H1 (cell line): ENCODE measurements at regions not wholly inside any gene's neighbourhood (a gene's known extent, or its start where the extent isn't known, plus 50 kb on each side); places are given as distances from the start of the nearest gene placed in this dataset.

Experiments
- CTCF ChIA-PET: fragments of 300-600 bp; sonication (Branson Sonifier 250); formaldehyde crosslinking; loops from one replicate; lab custom pipeline; 2021; ENCODE audit not compliant: partially characterized antibody; lab: Charles Lee
- POLR2A ChIA-PET: fragments of 300-600 bp; sonication (Branson Sonifier 250); formaldehyde crosslinking; loops from one replicate; lab custom pipeline; 2021; ENCODE audit warnings: inconsistent platforms; ENCODE audit not compliant: partially characterized antibody; lab: Charles Lee
- DNase-seq, 2 experiments: peaks; one replicate each; pipeline versions ENCODE4 v3.0.0 to v3.0.0-alpha.2; 2010 to 2022; ENCODE audit warnings: low spot score in 2 of 2, low read depth in 1 of 2, mixed read lengths in 1 of 2
- FAIRE-seq: peaks from 2 replicates; lab custom pipeline; 2011; peaks lifted over from hg19 to GRCh38; lab: Jason Lieb, UNC
- H2AFZ ChIP-seq: 2 replicates; pipeline ENCODE4 v1.8.1; 2012; ENCODE audit warnings: low read length, inconsistent platforms
- H2AK5ac ChIP-seq: 2 replicates; pipeline ENCODE4 v1.6.1; 2013; ENCODE audit warnings: low read depth, low read length
- H2BK120ac ChIP-seq: replicated peaks from 2 replicates; pipeline ENCODE3; 2013; ENCODE audit warnings: low read depth, low read length, inconsistent platforms
- H2BK12ac ChIP-seq: 2 replicates; pipeline ENCODE4 v1.6.1; 2013; ENCODE audit warnings: low read depth, low read length
- H2BK15ac ChIP-seq: 2 replicates; pipeline ENCODE4 v1.6.1; 2013; ENCODE audit warnings: low read length
- H2BK20ac ChIP-seq: 2 replicates; pipeline ENCODE4 v1.6.1; 2013; ENCODE audit warnings: low read length
- H2BK5ac ChIP-seq: 2 replicates; pipeline ENCODE4 v1.6.1; 2013; ENCODE audit warnings: low read depth, low read length
- H3K14ac ChIP-seq: 2 replicates; pipeline ENCODE4 v1.6.1; 2013; ENCODE audit warnings: inconsistent platforms; ENCODE audit not compliant: insufficient read length
- H3K18ac ChIP-seq: 2 replicates; pipeline ENCODE4 v1.6.1; 2013; ENCODE audit warnings: low read length; ENCODE audit errors: extremely low read depth
- H3K23ac ChIP-seq: 2 replicates; pipeline ENCODE4 v1.6.1; 2013; ENCODE audit warnings: inconsistent platforms; ENCODE audit not compliant: insufficient read length
- H3K23me2 ChIP-seq: 2 replicates; pipeline ENCODE4 v1.6.1; 2013; ENCODE audit warnings: low read depth, low read length
- H3K27ac ChIP-seq: 2 replicates; pipeline ENCODE4 v1.6.1; 2011; ENCODE audit warnings: low read depth, low read length, inconsistent platforms
- H3K27me3 ChIP-seq, 4 experiments: replicated peaks in 1 of 4; 1 replicate in 1 of 4; 2 replicates in 3 of 4; pipeline versions ENCODE4 v1.6.1 to v1.8.1; 2011 to 2013; ENCODE audit warnings: low read length in 3 of 4, mild to moderate bottlenecking in 3 of 4, inconsistent platforms in 2 of 4, mixed read lengths in 2 of 4, moderate library complexity in 1 of 4; ENCODE audit not compliant: control insufficient read depth in 3 of 4, insufficient read depth in 3 of 4; ENCODE audit errors: extremely low read depth in 1 of 4
- H3K36me3 ChIP-seq, 4 experiments: 2 replicates each; pipeline versions ENCODE4 v1.6.1 to v1.8.1; 2011 to 2013; ENCODE audit warnings: mild to moderate bottlenecking in 4 of 4, low read length in 3 of 4, moderate library complexity in 2 of 4, control low read depth in 1 of 4, inconsistent platforms in 1 of 4; ENCODE audit not compliant: insufficient read depth in 4 of 4, control insufficient read depth in 2 of 4
- H3K4ac ChIP-seq: replicated peaks from 2 replicates; pipeline ENCODE3; 2013; ENCODE audit warnings: low read length, low read depth, mixed read lengths, inconsistent platforms; ENCODE audit not compliant: insufficient read length
- H3K4me1 ChIP-seq, 4 experiments: replicated peaks in 1 of 4; 1 replicate in 1 of 4; 2 replicates in 3 of 4; pipeline versions ENCODE4 v1.6.1 to v1.8.1; 2011 to 2013; ENCODE audit warnings: low read length in 3 of 4, inconsistent platforms in 2 of 4, mixed read lengths in 1 of 4; ENCODE audit not compliant: insufficient read depth in 4 of 4, control insufficient read depth in 3 of 4
- H3K4me2 ChIP-seq, 2 experiments: 2 replicates each; pipeline versions ENCODE4 v1.6.1 to v1.8.1; 2011 to 2013; ENCODE audit warnings: low read depth in 2 of 2, low read length in 2 of 2, control low read depth in 1 of 2, inconsistent platforms in 1 of 2, mild to moderate bottlenecking in 1 of 2; ENCODE audit not compliant: insufficient read depth in 1 of 2
- H3K4me3 ChIP-seq, 4 experiments: fragments of 200-600, 300-600 bp in 1 of 4; sonication (generic), shearing (Covaris generic), sonication (Bioruptor Twin) in 1 of 4; 2 replicates each; pipeline versions ENCODE4 v1.5.1 to v1.8.1; 2011 to 2016; ENCODE audit warnings: low read length in 4 of 4, low read depth in 3 of 4, control low read depth in 2 of 4, inconsistent platforms in 2 of 4, mild to moderate bottlenecking in 2 of 4, mixed read lengths in 1 of 4, moderate library complexity in 1 of 4; ENCODE audit not compliant: insufficient read depth in 2 of 4; ENCODE audit errors: extremely low read depth in 1 of 4
- H3K56ac ChIP-seq: replicated peaks from 2 replicates; pipeline ENCODE3; 2013; ENCODE audit warnings: low read depth, mild to moderate bottlenecking, mixed read lengths, low read length, inconsistent platforms; ENCODE audit not compliant: insufficient read length
- H3K79me1 ChIP-seq: 2 replicates; pipeline ENCODE4 v1.6.1; 2013; ENCODE audit warnings: low read depth, low read length, control low read depth
- H3K79me2 ChIP-seq, 2 experiments: 2 replicates each; pipeline versions ENCODE4 v1.6.1 to v1.8.1; 2012 to 2013; ENCODE audit warnings: low read length in 2 of 2, mild to moderate bottlenecking in 2 of 2, inconsistent platforms in 1 of 2; ENCODE audit not compliant: insufficient read depth in 2 of 2, control insufficient read depth in 1 of 2
- H3K9ac ChIP-seq, 4 experiments: replicated peaks in 1 of 4; 1 replicate in 1 of 4; 2 replicates in 3 of 4; pipeline versions ENCODE4 v1.6.1 to v1.8.1; 2011 to 2013; ENCODE audit warnings: low read depth in 3 of 4, low read length in 3 of 4, control low read depth in 2 of 4, mild to moderate bottlenecking in 2 of 4, moderate library complexity in 2 of 4, inconsistent platforms in 1 of 4; ENCODE audit errors: extremely low read depth in 1 of 4
- H3K9me3 ChIP-seq, 2 experiments: 2 replicates each; pipeline versions ENCODE4 v1.6.1 to v1.8.1; 2012 to 2013; ENCODE audit warnings: mild to moderate bottlenecking in 2 of 2, moderate library complexity in 2 of 2, control low read depth in 1 of 2, inconsistent platforms in 1 of 2, low read depth in 1 of 2, low read length in 1 of 2, mixed read lengths in 1 of 2; ENCODE audit not compliant: insufficient read depth in 2 of 2
- H4K20me1 ChIP-seq, 2 experiments: replicated peaks in 1 of 2; 2 replicates each; pipeline versions ENCODE3 to v1.8.1; 2011 to 2013; ENCODE audit warnings: inconsistent platforms in 2 of 2, low read length in 2 of 2, mild to moderate bottlenecking in 1 of 2; ENCODE audit not compliant: insufficient read depth in 2 of 2, control insufficient read depth in 1 of 2
- H4K5ac ChIP-seq: 2 replicates; pipeline ENCODE4 v1.6.1; 2013; ENCODE audit warnings: low read length, low read depth, mixed read lengths, inconsistent platforms; ENCODE audit not compliant: insufficient read length
- H4K8ac ChIP-seq: 2 replicates; pipeline ENCODE4 v1.8.0; 2013; ENCODE audit warnings: mild to moderate bottlenecking, moderate library complexity, low read length, inconsistent platforms; ENCODE audit not compliant: insufficient read depth; ENCODE audit errors: extremely low read depth
- H4K91ac ChIP-seq: replicated peaks from 2 replicates; pipeline ENCODE3; 2013; ENCODE audit warnings: low read length, mixed read lengths, inconsistent platforms; ENCODE audit not compliant: insufficient read length
- BACH1 ChIP-seq: IDR thresholded peaks from 2 replicates; pipeline ENCODE4 v1.6.1; 2012; ENCODE audit warnings: low read length, improper control_type of control experiment
- CBX8 ChIP-seq: fragments of 300-800, 300-1000 bp; sonication (generic); IDR thresholded peaks from 2 replicates; pipeline ENCODE4 v1.7.1; 2016; ENCODE audit warnings: low read depth, low read length, borderline replicate concordance
- JUND ChIP-seq: IDR thresholded peaks from 2 replicates; pipeline ENCODE4 v1.6.1; 2011; ENCODE audit warnings: mild to moderate bottlenecking, improper control_type of control experiment, low read length
- MAFK ChIP-seq: IDR thresholded peaks from 2 replicates; pipeline ENCODE4 v1.6.1; 2012; ENCODE audit warnings: low read depth, mild to moderate bottlenecking, improper control_type of control experiment, low read length
- POLR2AphosphoS5 ChIP-seq: IDR thresholded peaks from 2 replicates; pipeline ENCODE4 v1.6.1; 2011; ENCODE audit warnings: low read depth, low read length
- RNF2 ChIP-seq: fragments of 200-900, 300-1000 bp; sonication (generic); IDR thresholded peaks from 2 replicates; pipeline ENCODE4 v1.7.1; 2016; ENCODE audit warnings: borderline replicate concordance, low read depth, mild to moderate bottlenecking, antibody characterized with exemption, low read length; ENCODE audit not compliant: poor library complexity, severe bottlenecking; ENCODE audit errors: missing control alignments
- SIRT6 ChIP-seq: IDR thresholded peaks from one replicate; pipeline ENCODE4 v1.7.1; 2012; ENCODE audit warnings: low read length, inconsistent platforms
- SIX5 ChIP-seq: IDR thresholded peaks from 2 replicates; pipeline ENCODE4 v1.6.1; 2011; ENCODE audit warnings: mild to moderate bottlenecking, low read depth, low read length
- SP2 ChIP-seq: IDR thresholded peaks from 2 replicates; pipeline ENCODE4 v1.6.1; 2012; ENCODE audit warnings: mild to moderate bottlenecking, low read length, inconsistent platforms
- TBP ChIP-seq: IDR thresholded peaks from 2 replicates; pipeline ENCODE4 v1.6.1; 2011; ENCODE audit warnings: low read depth, low read length, improper control_type of control experiment
- TCF12 ChIP-seq: IDR thresholded peaks from 2 replicates; pipeline ENCODE4 v1.6.1; 2011; ENCODE audit warnings: low read depth, mild to moderate bottlenecking, low read length
- WGBS, 2 experiments: shearing (Covaris generic) in 1 of 2; methylation state at CpG; one replicate each; pipeline versions ENCODE4 v1.1.6 to v1.1.7; 2013 to 2015; ENCODE audit warnings: low lambda C conversion rate in 2 of 2, mixed read lengths in 2 of 2, inconsistent platforms in 1 of 2, low coverage in 1 of 2, missing lambda C conversion rate in 1 of 2; ENCODE audit not compliant: insufficient replicate concordance in 2 of 2, insufficient coverage in 1 of 2, insufficient read length in 1 of 2; ENCODE audit errors: extremely low coverage in 1 of 2, missing lambda C conversion rate in 1 of 2; 5-methylcytosine and 5-hydroxymethylcytosine counted together

- Histone ChIP-seq H3K9me3 (no peaks in the 10 kb centered on the region), H2BK15ac (no peak overlapping the region), H4K5ac (no peak overlapping the region), H2BK20ac (no peak overlapping the region), H2BK12ac (no peak overlapping the region), H2AFZ (0 out of 2 replicates have a peak overlapping the region, but pooled peaks have one; percentile 65), H3K79me1 (no peaks in the 10 kb centered on the region), H3K23me2 (no peaks in the 10 kb centered on the region), H4K91ac (no peak overlapping the region), H3K4me2 (0 out of 4 replicates have a peak overlapping the region, but pooled peaks have one; percentile 2 to 24), H3K4me1 (peaks cover 0 to 10% (median 3%) of the 10 kb centered on the region in 4 experiments; a peak in 4 of 7 replicates), H3K4me3 (0 out of 8 replicates have a peak overlapping the region, but pooled peaks of 1 of the 4 experiments have one; percentile 17), H2BK120ac (no peak overlapping the region), H3K36me3 (no peaks in the 10 kb centered on the region), H3K23ac (no peak overlapping the region), H3K18ac (no peak overlapping the region), H4K8ac (no peak overlapping the region), H3K9ac (no peak overlapping the region), H3K27me3 (no peaks in the 10 kb centered on the region), H4K20me1 (no peaks in the 10 kb centered on the region), H2AK5ac (no peak overlapping the region), H3K4ac (no peak overlapping the region), H3K79me2 (no peaks in the 10 kb centered on the region), H3K14ac (no peak overlapping the region), H3K27ac (no peak overlapping the region), H3K56ac (no peak overlapping the region), H2BK5ac (no peak overlapping the region)
- CTCF ChIA-PET, result no interaction called here
- 90% methylated on average over 1 of the region's 1 CpG; no CpG with 5 or more reads in 1 of the 2 experiments for WGBS, 2 experiments
- TF ChIP-seq TBP, result no peak
- TF ChIP-seq SP2, result no peak
- no peak for TF ChIP-seq MAFK
- TF ChIP-seq SIX5, result no peak
- no peak for TF ChIP-seq TCF12
- TF ChIP-seq CBX8, result no peak
- no peak for TF ChIP-seq RNF2
- no peak for TF ChIP-seq SIRT6
- no peak for TF ChIP-seq JUND
- no peak for TF ChIP-seq BACH1
- no peak for TF ChIP-seq POLR2AphosphoS5
- no peak for FAIRE-seq
- DNase-seq, result no peak
- POLR2A ChIA-PET, result no interaction called here
Observed at GRCh38 chr6:22809370-22809769, 240.0 kb downstream of the HDGFL1 start.
